ENCODE measurements at regions not wholly inside any gene's neighbourhood (a gene's known extent, or its start where the extent isn't known, plus 50 kb on each side); places are given as distances from the start of the nearest gene placed in this dataset.

DNA sequence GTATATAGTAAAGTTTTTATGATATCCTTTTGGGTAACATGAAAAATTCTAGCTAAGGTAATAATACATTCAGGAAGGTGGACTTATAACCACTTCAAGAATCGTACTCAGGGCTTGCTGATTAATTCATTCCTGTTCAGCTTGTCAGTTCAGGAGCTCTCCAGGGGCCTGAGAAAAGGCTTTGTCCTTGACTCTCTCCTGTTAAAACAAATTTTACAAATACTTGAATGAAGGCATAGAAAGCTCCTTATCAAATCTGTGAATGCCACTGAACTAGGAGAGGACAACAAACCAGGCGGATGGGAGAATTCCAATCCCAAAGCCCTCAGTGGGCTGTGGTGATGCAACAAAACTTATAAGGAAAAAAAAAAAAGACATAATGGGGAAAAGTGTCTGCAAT lies 354.5 kb upstream of the ZMIZ1 start:
- no peak for TF ChIP-seq EZH2 (IDR thresholded peaks at IDR 0.05; ENCODE audit: borderline replicate concordance, low read length)
- TF ChIP-seq, protein P1, sequence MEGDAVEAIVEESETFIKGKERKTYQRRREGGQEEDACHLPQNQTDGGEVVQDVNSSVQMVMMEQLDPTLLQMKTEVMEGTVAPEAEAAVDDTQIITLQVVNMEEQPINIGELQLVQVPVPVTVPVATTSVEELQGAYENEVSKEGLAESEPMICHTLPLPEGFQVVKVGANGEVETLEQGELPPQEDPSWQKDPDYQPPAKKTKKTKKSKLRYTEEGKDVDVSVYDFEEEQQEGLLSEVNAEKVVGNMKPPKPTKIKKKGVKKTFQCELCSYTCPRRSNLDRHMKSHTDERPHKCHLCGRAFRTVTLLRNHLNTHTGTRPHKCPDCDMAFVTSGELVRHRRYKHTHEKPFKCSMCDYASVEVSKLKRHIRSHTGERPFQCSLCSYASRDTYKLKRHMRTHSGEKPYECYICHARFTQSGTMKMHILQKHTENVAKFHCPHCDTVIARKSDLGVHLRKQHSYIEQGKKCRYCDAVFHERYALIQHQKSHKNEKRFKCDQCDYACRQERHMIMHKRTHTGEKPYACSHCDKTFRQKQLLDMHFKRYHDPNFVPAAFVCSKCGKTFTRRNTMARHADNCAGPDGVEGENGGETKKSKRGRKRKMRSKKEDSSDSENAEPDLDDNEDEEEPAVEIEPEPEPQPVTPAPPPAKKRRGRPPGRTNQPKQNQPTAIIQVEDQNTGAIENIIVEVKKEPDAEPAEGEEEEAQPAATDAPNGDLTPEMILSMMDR (IDR thresholded peaks at IDR 0.05; ENCODE audit: low read length), result no peak
